LNCaP clone FGC (cell line): ENCODE measurements at regions not wholly inside any gene's neighbourhood (a gene's known extent, or its start where the extent isn't known, plus 50 kb on each side); places are given as distances from the start of the nearest gene placed in this dataset.
"Not testable (repeated sequence)": the region's sequence is repeated elsewhere in the genome, so short reads cannot be mapped to it uniquely, and the experiment has no call there.

ENCODE experiments used
- DNase-seq: peaks from one replicate; pipeline ENCODE4 v3.0.0-alpha.2; 2011; ENCODE audit warnings: low read depth
- H3K4me3 ChIP-seq: 2 replicates; pipeline ENCODE4 v1.5.1; 2011; ENCODE audit warnings: mild to moderate bottlenecking, low read depth, low read length, control low read depth
- CTCF ChIP-seq: IDR thresholded peaks from 2 replicates; pipeline ENCODE4 v1.5.1; 2012; ENCODE audit warnings: mild to moderate bottlenecking; ENCODE audit not compliant: control insufficient read depth, insufficient read depth; ENCODE audit errors: extremely low read depth

- TF ChIP-seq CTCF: no peak
- H3K4me3 ChIP-seq: no peak overlapping the region
- DNase-seq: no peak
Measured at GRCh38 chr11:116366980-116367645, 405.7 kb downstream of the BUD13 start.

GRCh38 chr11:116366451-116366850 is 406.3 kb downstream of the BUD13 start:
- no peak for DNase-seq
- H3K4me3 ChIP-seq: no peak overlapping the region
- TF ChIP-seq CTCF: no peak

GRCh38 chr11:116364925-116365324 is 407.9 kb downstream of the BUD13 start:
- not testable (repeated sequence) for DNase-seq, H3K4me3 ChIP-seq

- TF ChIP-seq CTCF: no peak
- no peak for DNase-seq
- H3K4me3 ChIP-seq: no peak overlapping the region
Measured at GRCh38 chr11:116364348-116364747, 408.4 kb downstream of the BUD13 start.

- no peak for TF ChIP-seq CTCF
- DNase-seq: no peak
- no peak overlapping the region for H3K4me3 ChIP-seq
Measured at GRCh38 chr11:116360221-116360941, 412.4 kb downstream of the BUD13 start.

- no peak for DNase-seq
- peak; percentile 76 for TF ChIP-seq CTCF
- H3K4me3 ChIP-seq: no peak overlapping the region
Measured at GRCh38 chr11:116357784-116358544, 414.8 kb downstream of the BUD13 start.

GRCh38 chr11:116356451-116356850 is 416.3 kb downstream of the BUD13 start:
- TF ChIP-seq CTCF: no peak
- DNase-seq: no peak
- H3K4me3 ChIP-seq: no peak overlapping the region
